HG03342 (cell line): ENCODE measurements at regions not wholly inside any gene's neighbourhood (a gene's known extent, or its start where the extent isn't known, plus 50 kb on each side); places are given as distances from the start of the nearest gene placed in this dataset.
A peak's percentile ranks its signal among the peaks of the same experiment; 100 is the strongest.
"Not testable (repeated sequence)": the region's sequence is repeated elsewhere in the genome, so short reads cannot be mapped to it uniquely, and the experiment has no call there.

Source experiments
- ATAC-seq: cut with Tn5 transposase; IDR thresholded peaks from one replicate; pipeline ENCODE4 v1.9.1; 2021; ENCODE audit warnings: mild to moderate bottlenecking, moderate library complexity; ENCODE audit not compliant: unreplicated experiment

DNA sequence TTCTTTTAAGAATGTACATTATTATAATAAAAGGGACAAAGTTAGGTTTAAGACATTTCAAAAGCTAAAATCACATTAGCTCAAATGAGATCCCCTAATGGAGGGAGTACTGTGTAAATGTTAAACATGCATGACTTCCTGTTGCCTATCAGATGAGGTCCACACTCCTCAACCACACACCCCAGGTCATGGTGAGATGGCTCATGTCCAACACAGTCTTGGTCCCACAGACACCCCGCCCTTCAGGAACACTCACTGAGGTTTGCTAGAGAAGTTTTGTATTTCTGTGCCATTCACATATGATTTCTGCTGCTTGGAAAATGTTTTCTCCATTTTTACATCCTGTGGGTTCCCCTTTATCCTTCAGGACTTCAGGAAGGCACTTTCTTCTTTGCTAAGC lies 491.0 kb downstream of the SOX11 start:
- ATAC-seq, result no peak

DNA sequence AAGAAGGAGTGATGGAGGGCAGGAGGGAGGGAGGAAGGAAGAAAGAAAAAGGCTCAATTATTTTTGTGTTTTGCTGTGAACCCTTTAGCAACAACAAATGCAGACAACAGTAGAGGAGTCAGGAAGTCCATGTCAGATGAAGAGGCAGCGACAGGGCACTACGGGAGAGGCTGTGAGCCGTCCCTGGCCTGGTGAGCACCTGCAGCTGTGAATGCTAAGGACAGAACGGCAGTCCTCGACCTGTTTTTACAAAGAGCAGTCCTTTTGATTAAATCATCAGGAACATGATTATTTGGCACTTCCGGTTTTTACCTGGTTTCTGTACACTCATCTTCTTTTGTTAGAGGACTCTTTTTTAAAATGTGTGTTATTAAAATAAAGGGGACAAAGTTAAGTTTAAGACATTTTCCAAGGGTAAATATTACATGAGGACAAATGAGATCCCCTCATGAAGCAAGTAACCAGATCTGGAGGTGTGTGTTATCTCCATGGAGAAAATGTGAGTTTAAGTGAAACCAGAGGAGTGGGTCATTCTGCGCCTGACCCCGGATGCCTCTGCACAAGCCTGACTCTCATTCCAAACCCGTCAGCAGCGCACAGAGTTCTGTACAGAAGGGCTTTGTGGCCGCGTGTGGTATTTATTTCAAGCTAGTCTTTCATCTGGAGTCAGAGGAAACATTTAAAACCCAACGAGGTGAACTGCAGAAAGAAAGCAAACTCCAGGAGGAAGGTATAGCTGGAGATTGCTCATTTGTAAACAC lies 492.5 kb downstream of the SOX11 start:
- ATAC-seq, result no peak

- no peak for ATAC-seq
Measured at GRCh38 chr2:6186332-6187151, 494.4 kb downstream of the SOX11 start.

DNA sequence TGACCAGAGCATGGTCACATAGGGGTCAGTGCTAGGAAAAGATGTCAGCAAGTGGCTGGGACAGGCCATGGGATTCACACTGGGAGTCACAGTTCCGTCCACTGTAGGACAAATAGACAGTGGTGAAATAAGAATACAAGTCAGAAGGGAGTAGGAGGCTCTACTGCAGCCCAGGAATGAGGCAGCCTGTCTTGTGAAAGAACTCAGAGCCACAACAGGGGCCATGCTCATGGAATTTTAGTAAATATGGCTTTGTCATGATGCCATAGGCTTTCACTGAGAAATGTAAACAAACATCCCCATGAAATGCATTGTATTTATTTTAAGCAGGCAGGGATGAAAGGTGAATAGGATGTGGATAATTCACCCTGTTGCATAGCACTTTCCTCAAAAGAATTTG lies 504.3 kb downstream of the SOX11 start:
- no peak for ATAC-seq

GRCh38 chr2:6198370-6198919 lies 506.3 kb downstream of the SOX11 start:
- ATAC-seq, result not testable (repeated sequence)

DNA sequence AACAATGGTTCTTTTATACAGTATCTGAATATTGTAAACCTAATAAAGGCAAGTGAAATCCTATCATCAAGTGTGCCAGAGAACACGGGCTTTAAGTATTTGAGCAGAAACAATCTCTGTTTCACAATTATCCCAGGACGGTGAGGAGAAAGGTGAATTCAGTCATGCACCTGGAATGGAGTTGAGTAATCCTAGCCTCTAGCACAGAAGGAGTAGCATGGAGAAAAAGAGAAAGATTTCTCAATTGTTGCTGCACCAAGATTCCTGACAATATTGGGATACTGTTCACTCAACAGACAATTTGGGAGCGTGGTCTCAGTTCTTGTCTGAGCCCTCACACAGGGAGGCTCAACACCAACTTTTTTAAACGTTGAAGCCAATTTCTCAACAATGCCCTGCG lies 510.6 kb downstream of the SOX11 start:
- ATAC-seq, result no peak

DNA sequence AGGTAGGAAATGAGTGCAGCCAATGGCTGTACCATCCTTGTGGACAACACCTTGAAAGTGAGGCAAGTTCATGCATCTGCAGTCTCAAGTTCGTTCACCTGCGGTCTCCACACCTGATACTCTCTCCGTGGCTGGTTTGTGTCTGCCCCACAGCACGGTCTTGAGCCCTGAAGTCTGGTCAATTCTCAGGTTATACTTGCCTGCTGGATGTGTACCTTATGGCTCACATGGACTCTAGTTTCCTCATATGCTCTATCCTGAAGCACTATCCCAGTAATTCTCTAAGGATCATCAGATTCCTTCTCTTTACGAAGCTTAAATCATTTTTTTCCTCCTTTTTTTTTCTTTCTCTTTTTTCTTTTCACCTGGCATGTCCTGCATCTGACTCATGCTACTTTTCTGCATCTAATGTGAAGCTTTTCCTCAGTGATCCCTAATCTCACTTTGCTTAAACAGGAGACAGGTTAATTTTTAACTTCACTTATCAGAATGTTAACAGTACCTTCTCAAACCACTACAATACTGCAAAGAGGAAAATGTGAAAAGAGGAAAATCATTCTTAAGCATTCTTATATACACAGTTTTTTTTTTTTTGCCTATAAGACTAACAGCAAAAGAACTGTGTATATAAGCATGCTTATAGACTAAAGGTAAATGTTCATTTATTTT lies 511.2 kb downstream of the SOX11 start:
- no peak for ATAC-seq

- ATAC-seq, result no peak
Measured at GRCh38 chr2:6206882-6207281, 514.7 kb downstream of the SOX11 start.

DNA sequence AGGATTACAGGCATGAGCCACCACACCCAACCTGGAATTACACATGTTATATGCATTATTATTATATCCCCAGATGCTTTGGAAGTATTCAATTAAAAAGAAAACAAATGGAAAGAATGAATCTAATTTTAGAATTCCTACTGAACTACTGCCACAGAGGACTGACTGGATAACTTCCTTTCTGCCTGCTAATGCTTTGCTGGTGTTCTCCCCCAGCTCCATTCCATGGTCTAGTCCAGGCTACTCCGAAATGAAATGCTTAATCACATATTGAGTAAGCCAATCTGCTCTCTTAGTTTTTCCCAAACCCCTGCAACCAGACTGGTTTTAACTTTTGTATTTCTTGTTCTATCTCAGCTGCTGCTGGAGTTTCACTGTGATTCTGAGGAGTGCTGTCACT lies 519.1 kb downstream of the SOX11 start:
- no peak for ATAC-seq

GRCh38 chr2:6212491-6212890 lies 520.3 kb downstream of the SOX11 start:
- no peak for ATAC-seq

DNA sequence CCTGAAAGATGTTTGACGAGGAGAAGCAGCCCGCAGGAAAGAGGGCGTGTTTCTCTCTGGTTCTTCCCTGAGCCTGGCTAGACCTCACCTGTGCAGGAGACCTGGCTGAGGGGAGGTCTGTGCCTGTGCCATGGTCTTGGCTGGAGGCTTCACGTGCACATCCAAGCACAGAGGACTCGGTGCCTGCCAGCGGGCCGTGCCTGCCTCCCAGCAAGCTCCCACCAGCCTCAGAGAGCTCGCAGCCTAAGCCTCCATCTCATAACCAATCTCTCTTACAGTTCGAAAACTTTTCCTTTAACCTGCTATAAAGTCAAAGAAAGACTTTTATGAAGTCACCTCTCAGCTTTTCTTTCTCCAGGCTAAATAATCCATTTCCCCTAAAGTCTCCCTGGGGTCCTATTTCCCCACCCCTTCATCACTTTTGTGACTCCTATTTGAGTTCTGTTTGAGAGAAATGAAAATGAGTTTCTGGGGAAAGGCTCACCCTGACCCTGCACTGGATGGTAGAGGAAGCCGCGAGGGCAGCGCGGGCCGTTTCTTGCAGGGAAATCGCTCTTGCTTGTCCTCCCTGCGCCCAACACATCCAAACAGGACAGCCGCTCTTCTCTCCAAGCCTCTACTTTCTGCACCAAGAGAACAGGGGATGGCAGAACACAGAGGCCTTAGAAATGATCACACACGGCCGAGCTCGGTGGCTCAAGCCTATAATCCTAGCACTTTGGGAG lies 521.0 kb downstream of the SOX11 start:
- no peak for ATAC-seq

- ATAC-seq, result no peak
Measured at GRCh38 chr2:6214471-6214870, 522.3 kb downstream of the SOX11 start.

- no peak for ATAC-seq
Measured at GRCh38 chr2:6215053-6215452, 522.9 kb downstream of the SOX11 start.

GRCh38 chr2:6216234-6216633 lies 524.0 kb downstream of the SOX11 start:
- no peak for ATAC-seq

DNA sequence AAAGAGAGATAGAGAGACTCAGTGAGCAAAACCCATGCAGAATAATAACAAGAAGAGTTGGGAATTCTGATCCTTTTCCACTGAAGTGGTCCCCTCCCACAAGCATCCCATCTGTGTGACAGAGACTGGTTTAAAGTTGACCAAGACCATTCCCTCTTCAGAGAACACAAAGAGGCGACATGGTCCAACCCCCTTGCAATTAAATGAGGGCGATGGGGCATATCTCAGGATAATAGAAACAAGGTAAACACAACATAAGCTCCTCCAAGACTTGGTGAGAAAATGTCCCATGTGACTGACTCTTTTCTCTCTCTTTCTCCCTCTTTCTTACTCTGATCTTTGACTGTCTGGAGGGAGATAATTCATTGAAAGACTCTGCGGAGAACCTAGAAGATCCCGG lies 526.7 kb downstream of the SOX11 start:
- ATAC-seq, result no peak

GRCh38 chr2:6219906-6220305 lies 527.7 kb downstream of the SOX11 start:
- no peak for ATAC-seq

- no peak for ATAC-seq
Measured at GRCh38 chr2:6222296-6222695, 530.1 kb downstream of the SOX11 start.

DNA sequence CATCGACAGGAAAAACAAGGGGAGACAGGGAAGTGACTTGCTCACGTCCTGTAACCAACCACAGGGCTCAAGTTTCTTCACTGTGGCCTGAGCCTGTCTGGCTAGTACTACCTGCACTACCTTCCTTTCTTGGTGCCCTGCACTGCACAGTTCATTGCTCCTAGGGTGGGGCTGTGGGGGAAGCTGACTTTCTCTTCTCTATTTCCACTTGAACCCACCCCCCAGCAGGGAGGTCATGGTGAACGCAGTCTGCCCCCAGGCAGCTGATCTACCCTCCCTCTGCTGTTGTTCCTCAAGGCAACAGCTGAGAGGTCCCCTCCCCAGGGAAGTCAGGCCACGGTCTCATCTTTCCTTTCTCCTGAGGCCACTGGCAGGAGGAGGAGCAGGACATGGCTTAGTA lies 532.1 kb downstream of the SOX11 start:
- ATAC-seq, result peak; percentile 71

- no peak for ATAC-seq
Measured at GRCh38 chr2:6228251-6228650, 536.1 kb downstream of the SOX11 start.

DNA sequence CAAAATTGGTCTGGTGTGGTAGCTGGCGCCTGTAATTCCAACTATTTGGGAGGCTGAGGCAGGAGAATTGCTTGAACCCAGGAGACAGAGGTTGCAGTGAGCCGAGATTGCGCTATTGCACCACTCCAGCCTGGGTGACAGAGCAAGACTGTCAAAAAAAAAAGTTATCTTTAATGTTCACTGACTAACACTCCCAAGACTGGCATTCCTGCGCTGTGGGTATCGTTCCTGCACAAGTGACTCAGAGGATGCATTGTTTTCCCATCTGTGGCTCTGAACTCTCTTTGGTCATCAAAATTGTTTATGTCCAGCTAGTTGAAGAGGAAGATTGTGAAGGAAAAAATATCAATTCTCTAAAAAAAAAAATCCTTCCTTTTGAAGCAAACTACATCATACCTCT lies 539.0 kb downstream of the SOX11 start:
- no peak for ATAC-seq

GRCh38 chr2:6233993-6234392 lies 541.8 kb downstream of the SOX11 start:
- ATAC-seq, result no peak
